IPS DF 4.7 (cell line): ENCODE measurements at regions not wholly inside any gene's neighbourhood (a gene's known extent, or its start where the extent isn't known, plus 50 kb on each side); places are given as distances from the start of the nearest gene placed in this dataset.
"Not testable (repeated sequence)": the region's sequence is repeated elsewhere in the genome, so short reads cannot be mapped to it uniquely, and the experiment has no call there.

Source experiments
- DNase-seq: peaks from one replicate; pipeline ENCODE4 v3.0.0-alpha.2; 2013; ENCODE audit warnings: low spot score; ENCODE audit errors: extremely low read depth

- no peak for DNase-seq
Observed at GRCh38 chr11:92424281-92424680, 199.7 kb downstream of the FAT3 start.

- no peak for DNase-seq
Observed at GRCh38 chr11:92425127-92425526, 200.5 kb downstream of the FAT3 start.

GRCh38 chr11:92432515-92432914, 207.9 kb downstream of the FAT3 start:
- DNase-seq = no peak

- DNase-seq = no peak
Observed at GRCh38 chr11:92436034-92436920, 211.7 kb downstream of the FAT3 start.

GRCh38 chr11:92439133-92439532, 214.5 kb downstream of the FAT3 start:
- DNase-seq = no peak

- DNase-seq = no peak
Observed at GRCh38 chr11:92440701-92441442, 216.3 kb downstream of the FAT3 start.

- DNase-seq = no peak
Observed at GRCh38 chr11:92441443-92441726, 216.8 kb downstream of the FAT3 start.

- no peak for DNase-seq
Observed at GRCh38 chr11:92443199-92443598, 218.6 kb downstream of the FAT3 start.

GRCh38 chr11:92447586-92447985, 223.0 kb downstream of the FAT3 start:
- DNase-seq = no peak

- no peak for DNase-seq
Observed at GRCh38 chr11:92449222-92449621, 224.6 kb downstream of the FAT3 start.

- no peak for DNase-seq
Observed at GRCh38 chr11:92449780-92450179, 225.2 kb downstream of the FAT3 start.

GRCh38 chr11:92451063-92451462, 226.4 kb downstream of the FAT3 start:
- no peak for DNase-seq

GRCh38 chr11:92453055-92453454, 228.4 kb downstream of the FAT3 start:
- no peak for DNase-seq

- no peak for DNase-seq
Observed at GRCh38 chr11:92455210-92455790, 230.7 kb downstream of the FAT3 start.

GRCh38 chr11:92457250-92457649, 232.6 kb downstream of the FAT3 start:
- no peak for DNase-seq

GRCh38 chr11:92458486-92458885, 233.9 kb downstream of the FAT3 start:
- DNase-seq = no peak

GRCh38 chr11:92460213-92460612, 235.6 kb downstream of the FAT3 start:
- no peak for DNase-seq

GRCh38 chr11:92461447-92461846, 236.8 kb downstream of the FAT3 start:
- DNase-seq = no peak

- no peak for DNase-seq
Observed at GRCh38 chr11:92462821-92463220, 238.2 kb downstream of the FAT3 start.

- DNase-seq = no peak
Observed at GRCh38 chr11:92464822-92465221, 240.2 kb downstream of the FAT3 start.

- DNase-seq = not testable (repeated sequence)
Observed at GRCh38 chr11:92465410-92465809, 240.8 kb downstream of the FAT3 start.

GRCh38 chr11:92473736-92474135, 249.1 kb downstream of the FAT3 start:
- DNase-seq = no peak
